Gastrocnemius medialis (tissue), 4 donors: ENCODE measurements at regions not wholly inside any gene's neighbourhood (a gene's known extent, or its start where the extent isn't known, plus 50 kb on each side); places are given as distances from the start of the nearest gene placed in this dataset.

Source experiments
- POLR2A ChIP-seq, 2 donors: fragments of 450-650 bp; IDR thresholded peaks; one replicate each; pipeline ENCODE4 v1.6.1; 2017; ENCODE audit warnings: antibody characterized with exemption in 2 of 2, mild to moderate bottlenecking in 2 of 2, moderate library complexity in 2 of 2
- TF ChIP-seq, protein P1 (sequence below), 5 experiments: fragments of 450-650 bp in 3 of 5; fragments of 200-600 bp in 2 of 5; sonication (generic) in 2 of 5; IDR thresholded peaks in 4 of 5; conservative IDR thresholded peaks in 1 of 5; 1 replicate in 4 of 5; 2 replicates in 1 of 5; pipeline ENCODE4 v1.5.1; 2016 to 2019; ENCODE audit warnings: antibody characterized with exemption in 5 of 5, mild to moderate bottlenecking in 3 of 5, moderate library complexity in 3 of 5

DNA sequence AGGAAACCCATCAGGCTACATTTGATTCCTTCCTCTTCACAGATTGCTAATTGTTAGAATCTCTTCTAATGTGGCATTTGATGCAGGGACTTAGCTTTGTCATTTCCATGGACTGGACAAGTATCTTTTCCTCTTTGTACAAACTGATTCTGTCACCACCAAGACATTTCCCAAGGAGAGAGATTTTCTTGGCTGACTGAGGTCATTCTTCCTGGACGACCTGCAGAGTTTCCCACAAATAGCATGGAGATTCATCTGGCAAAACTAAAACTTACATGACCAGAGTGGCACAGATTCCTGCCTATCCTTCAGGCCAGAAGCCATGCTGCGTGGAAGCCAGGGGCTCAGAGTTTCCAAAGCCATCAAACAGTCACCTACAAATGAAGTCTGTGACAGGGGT lies 269.2 kb upstream of the LRTM1 start:
- TF ChIP-seq, protein P1, sequence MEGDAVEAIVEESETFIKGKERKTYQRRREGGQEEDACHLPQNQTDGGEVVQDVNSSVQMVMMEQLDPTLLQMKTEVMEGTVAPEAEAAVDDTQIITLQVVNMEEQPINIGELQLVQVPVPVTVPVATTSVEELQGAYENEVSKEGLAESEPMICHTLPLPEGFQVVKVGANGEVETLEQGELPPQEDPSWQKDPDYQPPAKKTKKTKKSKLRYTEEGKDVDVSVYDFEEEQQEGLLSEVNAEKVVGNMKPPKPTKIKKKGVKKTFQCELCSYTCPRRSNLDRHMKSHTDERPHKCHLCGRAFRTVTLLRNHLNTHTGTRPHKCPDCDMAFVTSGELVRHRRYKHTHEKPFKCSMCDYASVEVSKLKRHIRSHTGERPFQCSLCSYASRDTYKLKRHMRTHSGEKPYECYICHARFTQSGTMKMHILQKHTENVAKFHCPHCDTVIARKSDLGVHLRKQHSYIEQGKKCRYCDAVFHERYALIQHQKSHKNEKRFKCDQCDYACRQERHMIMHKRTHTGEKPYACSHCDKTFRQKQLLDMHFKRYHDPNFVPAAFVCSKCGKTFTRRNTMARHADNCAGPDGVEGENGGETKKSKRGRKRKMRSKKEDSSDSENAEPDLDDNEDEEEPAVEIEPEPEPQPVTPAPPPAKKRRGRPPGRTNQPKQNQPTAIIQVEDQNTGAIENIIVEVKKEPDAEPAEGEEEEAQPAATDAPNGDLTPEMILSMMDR (IDR thresholded peaks at IDR 0.05 in 4 of 5, conservative IDR thresholded peaks at IDR 0.05 in 1 of 5): no peak
- TF ChIP-seq POLR2A (IDR thresholded peaks at IDR 0.05): no peak
